Body of pancreas (tissue), 4 donors: ENCODE measurements at regions not wholly inside any gene's neighbourhood (a gene's known extent, or its start where the extent isn't known, plus 50 kb on each side); places are given as distances from the start of the nearest gene placed in this dataset.

Experiments used
- ATAC-seq: fragments of 150-250 bp; one replicate; pipeline ENCODE4 v1.9.1; 2016
- DNase-seq, 4 donors: peaks; one replicate each; pipeline ENCODE4 v3.0.0-alpha.2; 2019
- H3K27ac ChIP-seq, 4 donors: fragments of 200-600 bp; sonication (generic); 1 replicate in 3 of 4; 2 replicates in 1 of 4; pipeline versions ENCODE4 v1.5.1 to v1.6.1; 2016 to 2019; ENCODE audit warnings: mild to moderate bottlenecking in 1 of 4, mixed read lengths in 1 of 4, moderate library complexity in 1 of 4
- H3K27me3 ChIP-seq, 2 donors: fragments of 200-600 bp; sonication (generic); one replicate each; pipeline ENCODE4 v1.6.0; 2016; ENCODE audit warnings: mild to moderate bottlenecking in 1 of 2
- H3K36me3 ChIP-seq, 2 donors: fragments of 200-600 bp; sonication (generic); replicated peaks in 1 of 2; 2 replicates each; pipeline ENCODE4 v1.5.1; 2016; ENCODE audit warnings: low read depth in 2 of 2; ENCODE audit not compliant: insufficient read depth in 1 of 2
- H3K4me1 ChIP-seq: fragments of 200-600 bp; sonication (generic); one replicate; pipeline ENCODE4 v1.6.0; 2016
- H3K4me3 ChIP-seq, 2 donors: fragments of 200-600 bp; sonication (generic); 1 replicate in 1 of 2; 2 replicates in 1 of 2; pipeline ENCODE4 v1.5.1; 2016 to 2019
- H3K9me3 ChIP-seq, 3 donors: fragments of 200-600 bp; sonication (generic); 1 replicate in 2 of 3; 2 replicates in 1 of 3; pipeline ENCODE4 v1.5.1; 2016
- CTCF ChIP-seq, 7 experiments: fragments of 450-650 bp in 4 of 7; fragments of 200-600 bp in 3 of 7; sonication (generic) in 3 of 7; IDR thresholded peaks; one replicate each; pipeline ENCODE4 v1.5.1; 2016 to 2019; ENCODE audit warnings: antibody characterized with exemption in 7 of 7
- POLR2A ChIP-seq, 3 donors: fragments of 450-650 bp; IDR thresholded peaks; one replicate each; pipeline ENCODE4 v1.6.1; 2016; ENCODE audit warnings: antibody characterized with exemption in 3 of 3, mild to moderate bottlenecking in 2 of 3
- whole genome bisulfite sequencing, 2 donors: methylation state at CpG; one replicate each; pipeline ENCODE4 v1.1.5; 2017; 5-methylcytosine and 5-hydroxymethylcytosine counted together
- intact Hi-C: fragments of 100-400 bp; cut with DNase I; formaldehyde crosslinking; loops from one replicate; pipeline ENCODE4 v1.15.1; 2023

GRCh38 chr2:18927525-18928232 lies 338.3 kb upstream of the NT5C1B start:
- WGBS, 2 donors, result 81 to 94% methylated on average over 3 of the region's 3 CpGs
- DNase-seq (no peak), ATAC-seq (no peak)
- Histone ChIP-seq H3K36me3 (no peaks in the 10 kb centered on the region), H3K4me3 (no peak overlapping the region), H3K4me1 (no peaks in the 10 kb centered on the region), H3K27ac (no peak overlapping the region), H3K9me3 (no peaks in the 10 kb centered on the region), H3K27me3 (no peaks in the 10 kb centered on the region)
- TF ChIP-seq POLR2A (IDR thresholded peaks at IDR 0.05) (no peak), CTCF (IDR thresholded peaks at IDR 0.05) (no peak)
- intact Hi-C loops, result no loop called here

GRCh38 chr2:18926631-18927524 lies 337.5 kb upstream of the NT5C1B start:
- Histone ChIP-seq H3K9me3 (no peaks in the 10 kb centered on the region), H3K27ac (no peak overlapping the region), H3K27me3 (no peaks in the 10 kb centered on the region), H3K36me3 (no peaks in the 10 kb centered on the region), H3K4me3 (no peak overlapping the region), H3K4me1 (no peaks in the 10 kb centered on the region)
- ATAC-seq, result no peak
- intact Hi-C loops, result no loop called here
- no peak for DNase-seq
- WGBS, 2 donors, result 90 to 92% methylated on average over 9 of the region's 9 CpGs
- TF ChIP-seq POLR2A (IDR thresholded peaks at IDR 0.05), result no peak
- TF ChIP-seq CTCF (IDR thresholded peaks at IDR 0.05), result no peak

GRCh38 chr2:18925296-18925695 lies 335.9 kb upstream of the NT5C1B start:
- H3K27me3 ChIP-seq, result no peaks in the 10 kb centered on the region
- H3K4me1 ChIP-seq, result no peaks in the 10 kb centered on the region
- H3K27ac ChIP-seq, result no peak overlapping the region
- H3K9me3 ChIP-seq, result no peaks in the 10 kb centered on the region
- 73 to 76% methylated on average over 2 of the region's 2 CpGs for WGBS, 2 donors
- no peaks in the 10 kb centered on the region for H3K36me3 ChIP-seq
- H3K4me3 ChIP-seq, result no peak overlapping the region
- no peak for ATAC-seq
- DNase-seq, result no peak
- intact Hi-C loops, result no loop called here
- TF ChIP-seq CTCF (IDR thresholded peaks at IDR 0.05) (no peak), POLR2A (IDR thresholded peaks at IDR 0.05) (no peak)

GRCh38 chr2:18924886-18925285 lies 335.5 kb upstream of the NT5C1B start:
- Histone ChIP-seq H3K9me3 (no peaks in the 10 kb centered on the region), H3K4me3 (no peak overlapping the region), H3K4me1 (no peaks in the 10 kb centered on the region), H3K36me3 (no peaks in the 10 kb centered on the region), H3K27me3 (no peaks in the 10 kb centered on the region), H3K27ac (no peak overlapping the region)
- TF ChIP-seq POLR2A (IDR thresholded peaks at IDR 0.05) (no peak), CTCF (IDR thresholded peaks at IDR 0.05) (no peak)
- WGBS, 2 donors, result 67 to 74% methylated on average over 1 of the region's 1 CpG
- intact Hi-C loops, result no loop called here
- DNase-seq (no peak), ATAC-seq (no peak)
